Right forelimb (tissue), 1 donor: ENCODE measurements at regions not wholly inside any gene's neighbourhood (a gene's known extent, or its start where the extent isn't known, plus 50 kb on each side); places are given as distances from the start of the nearest gene placed in this dataset.

Source experiments
- DNase-seq: peaks from one replicate; pipeline ENCODE4 v3.0.0-alpha.2; 2018

- no peak for DNase-seq
Observed at GRCh38 chr4:13942977-13943376, 315.5 kb upstream of the BOD1L1 start.

- DNase-seq: no peak
Observed at GRCh38 chr4:13944095-13944511, 316.6 kb upstream of the BOD1L1 start.

- no peak for DNase-seq
Observed at GRCh38 chr4:13947921-13948320, 320.4 kb upstream of the BOD1L1 start.

GRCh38 chr4:13950491-13950890, 323.0 kb upstream of the BOD1L1 start:
- DNase-seq: no peak

GRCh38 chr4:13953083-13953482, 325.6 kb upstream of the BOD1L1 start:
- DNase-seq: no peak

GRCh38 chr4:13955551-13955950, 328.0 kb upstream of the BOD1L1 start:
- DNase-seq: no peak

GRCh38 chr4:13956947-13957346, 329.4 kb upstream of the BOD1L1 start:
- DNase-seq: no peak

- no peak for DNase-seq
Observed at GRCh38 chr4:13957871-13958270, 330.3 kb upstream of the BOD1L1 start.

GRCh38 chr4:13963601-13964000, 336.1 kb upstream of the BOD1L1 start:
- DNase-seq: no peak

- no peak for DNase-seq
Observed at GRCh38 chr4:13966231-13967195, 339.0 kb upstream of the BOD1L1 start.

GRCh38 chr4:13968723-13969122, 341.2 kb upstream of the BOD1L1 start:
- DNase-seq: no peak

- no peak for DNase-seq
Observed at GRCh38 chr4:13970349-13970748, 342.8 kb upstream of the BOD1L1 start.

- DNase-seq: no peak
Observed at GRCh38 chr4:13977746-13978145, 350.2 kb upstream of the BOD1L1 start.

GRCh38 chr4:13980317-13981310, 353.1 kb upstream of the BOD1L1 start:
- no peak for DNase-seq

- no peak for DNase-seq
Observed at GRCh38 chr4:13981499-13981898, 354.0 kb upstream of the BOD1L1 start.

- no peak for DNase-seq
Observed at GRCh38 chr4:13982010-13982409, 354.5 kb upstream of the BOD1L1 start.

- DNase-seq: no peak
Observed at GRCh38 chr4:13983189-13983790, 355.8 kb upstream of the BOD1L1 start.

GRCh38 chr4:13984991-13985800, 357.7 kb upstream of the BOD1L1 start:
- DNase-seq: no peak

- no peak for DNase-seq
Observed at GRCh38 chr4:13985837-13986236, 358.3 kb upstream of the BOD1L1 start.

- DNase-seq: no peak
Observed at GRCh38 chr4:13986548-13986947, 359.0 kb upstream of the BOD1L1 start.

- no peak for DNase-seq
Observed at GRCh38 chr4:13988353-13989305, 361.1 kb upstream of the BOD1L1 start.
